ENCODE measurements at regions not wholly inside any gene's neighbourhood (a gene's known extent, or its start where the extent isn't known, plus 50 kb on each side); places are given as distances from the start of the nearest gene placed in this dataset.
A peak's percentile ranks its signal among the peaks of the same experiment; 100 is the strongest.
"Not testable (repeated sequence)": the region's sequence is repeated elsewhere in the genome, so short reads cannot be mapped to it uniquely, and the experiment has no call there.

DNA sequence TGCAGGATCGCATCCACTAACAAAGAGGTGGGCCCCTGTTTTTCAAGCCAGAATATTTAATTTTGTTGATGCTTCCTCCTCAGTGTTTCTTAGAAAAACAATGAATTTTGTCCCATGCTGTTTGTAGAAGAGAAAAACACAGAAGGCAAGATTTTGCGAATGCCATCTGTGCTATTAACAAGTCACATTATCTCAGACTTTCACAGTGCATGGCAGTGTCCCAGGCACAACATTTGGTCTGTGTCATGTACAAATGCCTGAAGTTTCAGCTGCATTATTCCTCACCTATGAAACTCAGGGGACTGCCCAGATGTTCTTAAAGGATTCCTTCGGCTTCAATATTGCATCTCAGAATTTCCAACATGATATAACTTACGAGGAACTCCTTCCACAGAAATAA is 99.6 kb upstream of the ZC3H11B start:
- DNase-seq (ENCODE audit: low read depth in 4 of 6, low spot score in 6 of 6), result peak in 2 of 6 donors; percentile 32 to 81
- H3K27me3 ChIP-seq (ENCODE audit: control insufficient read depth, insufficient read depth, low read length), result no peaks in the 10 kb centered on the region
- WGBS (ENCODE audit: insufficient coverage), result 71% methylated on average over 1 of the region's 4 CpGs

DNA sequence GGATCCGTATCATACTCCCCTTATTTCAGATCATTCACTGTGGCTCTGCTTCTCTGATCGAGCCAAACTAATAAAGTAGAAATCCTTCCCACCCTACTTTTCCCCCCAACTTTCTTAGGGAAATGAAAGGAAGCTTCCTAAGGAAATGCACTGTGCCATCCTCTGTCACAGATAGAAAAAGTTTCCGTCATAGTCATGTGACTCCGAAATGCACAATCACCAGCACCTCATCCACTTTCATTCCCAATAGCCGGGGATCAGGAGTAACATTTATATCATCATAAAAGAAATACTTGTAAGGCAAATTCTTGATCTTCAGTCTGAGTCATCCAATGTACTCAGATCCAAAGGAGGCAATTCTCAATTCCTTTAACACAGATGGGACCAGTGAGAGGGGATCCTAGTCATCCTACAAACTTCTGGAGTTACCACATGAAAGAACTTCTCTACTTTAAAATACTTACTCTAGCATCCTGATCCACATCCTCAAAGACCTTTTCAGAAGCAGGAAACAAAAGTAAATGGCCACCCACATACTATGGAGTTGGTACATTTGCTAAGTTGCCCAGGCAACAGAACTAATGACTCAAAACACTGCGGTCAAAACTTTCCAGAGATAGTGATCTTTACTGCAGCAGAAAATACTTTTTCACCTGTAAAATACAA is 97.8 kb upstream of the ZC3H11B start:
- WGBS (ENCODE audit: insufficient coverage), result 93% methylated on average over 3 of the region's 6 CpGs
- no peaks in the 10 kb centered on the region for H3K9me3 ChIP-seq (ENCODE audit: control insufficient read depth, insufficient read depth, low read length)
- DNase-seq (ENCODE audit: low read depth in 4 of 6, low spot score in 6 of 6), result no peak

More for the DNA sequence above, 99.6 kb upstream of the ZC3H11B start:
- Histone ChIP-seq H3K9me3 (ENCODE audit: control insufficient read depth, insufficient read depth, low read length) (no peaks in the 10 kb centered on the region), H3K27ac (ENCODE audit: low read depth, low read length) (no peak overlapping the region), H3K4me1 (ENCODE audit: control insufficient read depth, insufficient read depth, low read length) (no peaks in the 10 kb centered on the region), H3K4me3 (ENCODE audit: low read depth, low read length) (no peak overlapping the region), H3K36me3 (ENCODE audit: control insufficient read depth, insufficient read depth, low read length) (no peaks in the 10 kb centered on the region)

DNA sequence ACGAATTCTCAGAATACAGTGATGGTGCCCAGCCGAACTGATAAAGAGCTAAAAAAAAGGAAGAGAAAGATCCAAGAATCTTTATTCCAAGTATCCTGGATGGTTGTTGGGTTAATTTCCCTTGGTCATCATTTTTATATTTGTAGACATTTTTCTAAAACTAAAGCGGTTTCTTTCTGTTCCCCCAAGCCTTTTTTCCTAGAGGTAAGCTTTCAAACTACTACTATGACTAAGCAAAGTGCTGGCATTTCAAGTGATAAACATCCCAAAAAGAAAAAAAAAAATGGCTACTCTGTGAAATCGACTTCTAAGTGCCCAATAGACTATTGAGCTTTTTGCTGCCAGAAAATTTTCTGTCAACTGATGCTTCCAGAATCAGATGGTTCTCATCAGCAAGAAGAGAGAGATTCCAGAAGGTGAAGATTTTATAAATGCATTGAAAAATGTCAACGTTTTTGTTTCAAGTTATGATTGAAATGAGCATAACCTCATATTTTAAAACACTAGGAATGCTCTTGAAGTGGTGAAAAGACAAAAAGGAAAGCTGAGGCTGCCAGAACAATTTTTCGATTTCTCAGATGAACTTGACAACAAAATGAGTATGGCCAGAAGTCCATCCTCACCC is 96.1 kb upstream of the ZC3H11B start:
- Histone ChIP-seq H3K4me1 (ENCODE audit: control insufficient read depth, insufficient read depth, low read length) (no peaks in the 10 kb centered on the region), H3K27me3 (ENCODE audit: control insufficient read depth, insufficient read depth, low read length) (no peaks in the 10 kb centered on the region), H3K4me3 (ENCODE audit: low read depth, low read length) (no peak overlapping the region), H3K36me3 (ENCODE audit: control insufficient read depth, insufficient read depth, low read length) (no peaks in the 10 kb centered on the region), H3K9me3 (ENCODE audit: control insufficient read depth, insufficient read depth, low read length) (no peaks in the 10 kb centered on the region), H3K27ac (ENCODE audit: low read depth, low read length) (no peak overlapping the region)
- DNase-seq (ENCODE audit: low read depth in 4 of 6, low spot score in 6 of 6), result no peak
- WGBS (ENCODE audit: insufficient coverage), result 94% methylated on average over 2 of the region's 6 CpGs

More for the DNA sequence above, 97.8 kb upstream of the ZC3H11B start:
- H3K4me3 ChIP-seq (ENCODE audit: low read depth, low read length), result no peak overlapping the region
- no peaks in the 10 kb centered on the region for H3K4me1 ChIP-seq (ENCODE audit: control insufficient read depth, insufficient read depth, low read length)
- H3K27ac ChIP-seq (ENCODE audit: low read depth, low read length), result no peak overlapping the region
- H3K36me3 ChIP-seq (ENCODE audit: control insufficient read depth, insufficient read depth, low read length), result no peaks in the 10 kb centered on the region
- no peaks in the 10 kb centered on the region for H3K27me3 ChIP-seq (ENCODE audit: control insufficient read depth, insufficient read depth, low read length)

DNA sequence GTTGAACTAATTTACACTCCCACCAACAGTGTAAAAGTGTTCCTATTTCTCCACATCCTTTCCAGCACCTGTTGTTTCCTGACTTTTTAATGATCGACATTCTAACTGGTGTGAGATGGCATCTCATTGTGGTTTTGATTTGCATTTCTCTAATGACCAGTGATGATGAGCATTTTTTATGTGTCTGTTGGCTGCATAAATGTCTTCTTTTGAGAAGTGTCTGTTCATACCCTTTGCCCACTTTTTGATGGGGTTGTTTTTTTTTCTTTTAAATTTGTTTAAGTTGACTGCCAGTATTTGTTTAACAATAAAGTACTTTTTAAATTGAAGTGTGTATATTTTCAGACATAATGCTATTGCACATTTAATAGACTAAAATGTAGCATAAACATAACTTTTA is 95.0 kb upstream of the ZC3H11B start:
- not testable (repeated sequence) for DNase-seq (ENCODE audit: low read depth in 4 of 6, low spot score in 6 of 6); H3K36me3 ChIP-seq (ENCODE audit: control insufficient read depth, insufficient read depth, low read length); H3K27ac ChIP-seq (ENCODE audit: low read depth, low read length); H3K9me3 ChIP-seq (ENCODE audit: control insufficient read depth, insufficient read depth, low read length); H3K27me3 ChIP-seq (ENCODE audit: control insufficient read depth, insufficient read depth, low read length); H3K4me3 ChIP-seq (ENCODE audit: low read depth, low read length); H3K4me1 ChIP-seq (ENCODE audit: control insufficient read depth, insufficient read depth, low read length)
- no CpG with 5 or more reads among the region's 1 CpG for WGBS (ENCODE audit: insufficient coverage)

DNA sequence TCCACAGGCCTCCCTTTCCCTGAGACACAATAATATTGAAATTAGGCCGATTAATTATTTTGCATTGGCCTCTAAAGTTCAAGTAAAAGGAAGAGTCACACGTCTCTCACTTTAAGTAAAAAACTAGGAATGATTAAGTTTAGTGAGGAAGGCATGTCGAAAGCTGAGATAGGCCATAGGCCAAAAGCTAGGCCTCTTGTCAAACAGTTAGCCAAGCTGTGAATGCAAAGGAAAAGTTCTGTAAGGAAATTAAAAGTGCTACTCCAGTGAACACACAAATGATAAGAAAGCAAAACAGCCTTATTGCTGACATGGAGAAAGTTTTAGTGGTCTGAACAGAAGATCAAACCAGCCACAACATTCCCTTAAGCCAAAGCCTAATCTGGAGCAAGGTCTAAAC is 91.4 kb upstream of the ZC3H11B start:
- 83% methylated on average over 1 of the region's 3 CpGs for WGBS (ENCODE audit: insufficient coverage)
- H3K27ac ChIP-seq (ENCODE audit: low read depth, low read length); DNase-seq (ENCODE audit: low read depth in 4 of 6, low spot score in 6 of 6): not testable (repeated sequence)

DNA sequence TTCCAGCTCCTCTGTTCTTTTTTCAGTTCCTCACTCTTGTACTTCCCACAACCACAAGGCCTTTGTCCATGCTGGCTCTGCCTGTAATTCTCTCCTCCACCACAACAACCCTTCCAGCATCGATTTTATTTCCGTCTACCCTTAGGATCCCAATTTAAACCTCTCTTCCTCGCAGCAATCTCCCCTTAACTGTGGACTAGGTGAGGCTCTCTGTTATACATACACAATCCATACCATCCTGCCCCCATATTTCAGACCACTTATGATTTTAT is 90.4 kb upstream of the ZC3H11B start:
- WGBS (ENCODE audit: insufficient coverage), result 100% methylated on average over 2 of the region's 3 CpGs
- H3K36me3 ChIP-seq (ENCODE audit: control insufficient read depth, insufficient read depth, low read length), result no peaks in the 10 kb centered on the region

More for the DNA sequence above, 91.4 kb upstream of the ZC3H11B start:
- H3K27me3 ChIP-seq (ENCODE audit: control insufficient read depth, insufficient read depth, low read length); H3K9me3 ChIP-seq (ENCODE audit: control insufficient read depth, insufficient read depth, low read length); H3K4me1 ChIP-seq (ENCODE audit: control insufficient read depth, insufficient read depth, low read length); H3K4me3 ChIP-seq (ENCODE audit: low read depth, low read length); H3K36me3 ChIP-seq (ENCODE audit: control insufficient read depth, insufficient read depth, low read length): not testable (repeated sequence)

DNA sequence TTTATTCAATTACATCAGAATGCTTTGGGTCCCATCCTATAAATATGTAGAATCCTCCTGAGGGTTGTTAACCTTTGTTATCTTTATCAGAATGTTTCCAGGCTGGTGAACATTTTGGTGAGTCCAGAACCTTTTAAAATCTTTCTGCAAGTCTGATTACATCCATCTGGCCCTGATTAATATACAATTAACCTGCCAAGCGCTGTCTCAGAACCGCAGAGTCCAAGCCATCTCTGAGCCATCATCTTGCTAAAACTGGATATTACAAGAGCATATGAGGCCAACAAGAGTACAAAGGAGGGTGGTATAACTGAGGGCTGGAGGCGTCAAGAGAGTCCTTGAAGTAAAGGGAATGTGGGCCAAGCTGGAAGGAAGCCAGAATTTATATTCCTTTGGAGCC is 88.6 kb upstream of the ZC3H11B start:
- peak in 1 of 6 donors; percentile 15 for DNase-seq (ENCODE audit: low read depth in 4 of 6, low spot score in 6 of 6)
- Histone ChIP-seq H3K4me3 (ENCODE audit: low read depth, low read length) (no peak overlapping the region), H3K36me3 (ENCODE audit: control insufficient read depth, insufficient read depth, low read length) (no peaks in the 10 kb centered on the region), H3K27ac (ENCODE audit: low read depth, low read length) (no peak overlapping the region), H3K27me3 (ENCODE audit: control insufficient read depth, insufficient read depth, low read length) (no peaks in the 10 kb centered on the region), H3K9me3 (ENCODE audit: control insufficient read depth, insufficient read depth, low read length) (no peaks in the 10 kb centered on the region), H3K4me1 (ENCODE audit: control insufficient read depth, insufficient read depth, low read length) (no peaks in the 10 kb centered on the region)
- WGBS (ENCODE audit: insufficient coverage), result 100% methylated on average over 1 of the region's 3 CpGs

More for the DNA sequence above, 90.4 kb upstream of the ZC3H11B start:
- H3K27ac ChIP-seq (ENCODE audit: low read depth, low read length), result no peak overlapping the region
- no peaks in the 10 kb centered on the region for H3K27me3 ChIP-seq (ENCODE audit: control insufficient read depth, insufficient read depth, low read length)
- no peak overlapping the region for H3K4me3 ChIP-seq (ENCODE audit: low read depth, low read length)
- H3K4me1 ChIP-seq (ENCODE audit: control insufficient read depth, insufficient read depth, low read length), result no peaks in the 10 kb centered on the region
- H3K9me3 ChIP-seq (ENCODE audit: control insufficient read depth, insufficient read depth, low read length), result no peaks in the 10 kb centered on the region
- no peak for DNase-seq (ENCODE audit: low read depth in 4 of 6, low spot score in 6 of 6)

DNA sequence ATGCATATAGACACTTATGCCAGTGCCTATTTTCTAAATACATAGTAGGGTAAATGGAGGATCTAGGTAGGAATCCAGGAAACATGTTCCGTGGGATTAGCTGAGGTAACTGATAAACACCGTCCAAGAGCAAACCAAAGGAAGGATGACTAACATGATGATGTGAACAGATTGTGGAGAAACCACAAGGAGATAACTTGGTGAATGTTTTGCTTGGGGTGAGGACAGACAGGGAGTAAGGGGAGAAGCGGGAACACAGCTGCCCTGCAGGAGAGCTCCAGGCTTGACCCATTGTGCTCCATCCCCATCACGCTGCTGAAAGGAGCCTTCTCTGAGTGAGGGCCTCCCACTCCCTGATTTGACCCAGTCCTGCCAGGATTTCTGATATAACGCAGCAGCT is 87.0 kb upstream of the ZC3H11B start:
- Histone ChIP-seq H3K9me3 (ENCODE audit: control insufficient read depth, insufficient read depth, low read length) (no peaks in the 10 kb centered on the region), H3K36me3 (ENCODE audit: control insufficient read depth, insufficient read depth, low read length) (no peaks in the 10 kb centered on the region), H3K4me1 (ENCODE audit: control insufficient read depth, insufficient read depth, low read length) (no peaks in the 10 kb centered on the region), H3K27me3 (ENCODE audit: control insufficient read depth, insufficient read depth, low read length) (no peaks in the 10 kb centered on the region), H3K27ac (ENCODE audit: low read depth, low read length) (no peak overlapping the region), H3K4me3 (ENCODE audit: low read depth, low read length) (no peak overlapping the region)
- 87% methylated on average over 4 of the region's 5 CpGs for WGBS (ENCODE audit: insufficient coverage)
- DNase-seq (ENCODE audit: low read depth in 4 of 6, low spot score in 6 of 6), result no peak

DNA sequence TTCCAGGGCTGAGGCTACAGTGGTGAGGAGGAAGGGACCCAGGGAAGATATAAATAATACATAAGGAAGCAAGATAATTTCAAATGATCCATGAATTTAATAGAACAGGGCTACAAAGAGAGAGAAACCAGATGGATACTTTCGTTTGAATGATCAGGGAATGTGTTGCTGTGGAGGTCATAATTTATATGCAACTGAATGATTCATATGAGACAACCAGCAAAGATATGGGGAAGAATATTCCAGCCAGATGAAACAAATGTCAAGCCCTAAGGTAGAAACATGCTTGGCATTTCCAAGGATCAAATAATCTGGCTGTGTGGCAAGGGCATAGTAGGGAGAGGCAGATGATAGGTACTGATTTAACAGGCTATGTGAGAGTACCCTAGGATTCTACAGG is 84.8 kb upstream of the ZC3H11B start:
- Histone ChIP-seq H3K36me3 (ENCODE audit: control insufficient read depth, insufficient read depth, low read length) (no peaks in the 10 kb centered on the region), H3K27ac (ENCODE audit: low read depth, low read length) (no peak overlapping the region), H3K27me3 (ENCODE audit: control insufficient read depth, insufficient read depth, low read length) (no peaks in the 10 kb centered on the region), H3K4me1 (ENCODE audit: control insufficient read depth, insufficient read depth, low read length) (no peaks in the 10 kb centered on the region), H3K4me3 (ENCODE audit: low read depth, low read length) (no peak overlapping the region), H3K9me3 (ENCODE audit: control insufficient read depth, insufficient read depth, low read length) (no peaks in the 10 kb centered on the region)
- DNase-seq (ENCODE audit: low read depth in 4 of 6, low spot score in 6 of 6), result no peak
- 86% methylated on average over 1 of the region's 1 CpG for WGBS (ENCODE audit: insufficient coverage)

DNA sequence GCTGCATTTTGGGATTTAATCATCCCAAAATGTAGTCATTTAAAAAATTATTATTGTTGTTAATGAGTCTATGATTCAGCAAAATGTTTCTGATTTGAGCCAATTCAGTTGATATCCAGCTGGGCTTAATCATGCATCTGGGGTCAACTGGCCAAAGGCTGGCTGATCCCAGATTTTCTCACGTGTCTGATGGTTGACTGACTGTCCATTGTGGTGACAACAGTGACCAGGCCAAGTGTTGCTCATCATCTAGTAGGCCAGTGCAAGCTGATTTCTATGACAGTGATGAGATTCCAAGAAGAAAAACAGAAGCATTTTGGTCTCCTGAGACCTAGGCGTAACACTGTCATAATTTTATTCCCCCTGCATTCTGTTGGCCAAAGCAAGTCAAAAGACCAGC is 80.1 kb upstream of the ZC3H11B start:
- Histone ChIP-seq H3K9me3 (ENCODE audit: control insufficient read depth, insufficient read depth, low read length) (no peaks in the 10 kb centered on the region), H3K4me1 (ENCODE audit: control insufficient read depth, insufficient read depth, low read length) (no peaks in the 10 kb centered on the region), H3K36me3 (ENCODE audit: control insufficient read depth, insufficient read depth, low read length) (no peaks in the 10 kb centered on the region), H3K27ac (ENCODE audit: low read depth, low read length) (no peak overlapping the region), H3K4me3 (ENCODE audit: low read depth, low read length) (no peak overlapping the region), H3K27me3 (ENCODE audit: control insufficient read depth, insufficient read depth, low read length) (no peaks in the 10 kb centered on the region)
- no peak for DNase-seq (ENCODE audit: low read depth in 4 of 6, low spot score in 6 of 6)
- 75% methylated on average over 1 of the region's 2 CpGs for WGBS (ENCODE audit: insufficient coverage)
